Fibroblast of skin of abdomen (primary cell): ENCODE measurements at regions not wholly inside any gene's neighbourhood (a gene's known extent, or its start where the extent isn't known, plus 50 kb on each side); places are given as distances from the start of the nearest gene placed in this dataset.

Experiments used
- DNase-seq: peaks from one replicate; pipeline ENCODE4 v3.0.0-alpha.2; 2013

- no peak for DNase-seq
These were observed 85.9 kb upstream of the USP47 start for GRCh38 chr11:11755871-11756270.

- no peak for DNase-seq
These were observed 89.1 kb upstream of the USP47 start for GRCh38 chr11:11752679-11753078.

- no peak for DNase-seq
These were observed 91.5 kb upstream of the USP47 start for GRCh38 chr11:11750017-11750878.

GRCh38 chr11:11748706-11749365 lies 92.9 kb upstream of the USP47 start:
- DNase-seq, result peak; percentile 23

GRCh38 chr11:11747570-11747969 lies 94.2 kb upstream of the USP47 start:
- DNase-seq, result no peak

- DNase-seq, result no peak
These were observed 95.3 kb upstream of the USP47 start for GRCh38 chr11:11746449-11746848.

GRCh38 chr11:11743216-11743615 lies 98.6 kb upstream of the USP47 start:
- no peak for DNase-seq

- no peak for DNase-seq
These were observed 99.3 kb upstream of the USP47 start for GRCh38 chr11:11742486-11742885.

GRCh38 chr11:11740836-11741235 lies 100.9 kb upstream of the USP47 start:
- no peak for DNase-seq

GRCh38 chr11:11740073-11740702 lies 101.6 kb upstream of the USP47 start:
- no peak for DNase-seq

GRCh38 chr11:11738370-11738769 lies 103.4 kb upstream of the USP47 start:
- DNase-seq, result no peak

GRCh38 chr11:11735586-11735985 lies 106.2 kb upstream of the USP47 start:
- no peak for DNase-seq

GRCh38 chr11:11733246-11733747 lies 108.5 kb upstream of the USP47 start:
- DNase-seq, result no peak

GRCh38 chr11:11732116-11732515 lies 109.7 kb upstream of the USP47 start:
- no peak for DNase-seq

- DNase-seq, result peak; percentile 66
These were observed 109.7 kb upstream of the GALNT18 start for GRCh38 chr11:11731311-11732083.

- no peak for DNase-seq
These were observed 106.6 kb upstream of the GALNT18 start for GRCh38 chr11:11728386-11728785.

- DNase-seq, result no peak
These were observed 103.6 kb upstream of the GALNT18 start for GRCh38 chr11:11725438-11725837.

GRCh38 chr11:11724994-11725393 lies 103.2 kb upstream of the GALNT18 start:
- no peak for DNase-seq

GRCh38 chr11:11722861-11723260 lies 101.1 kb upstream of the GALNT18 start:
- DNase-seq, result no peak

GRCh38 chr11:11722246-11722645 lies 100.4 kb upstream of the GALNT18 start:
- no peak for DNase-seq

- DNase-seq, result no peak
These were observed 96.7 kb upstream of the GALNT18 start for GRCh38 chr11:11718511-11718910.

GRCh38 chr11:11717064-11717725 lies 95.4 kb upstream of the GALNT18 start:
- DNase-seq, result no peak
